GM23248 (cell line): ENCODE measurements at regions not wholly inside any gene's neighbourhood (a gene's known extent, or its start where the extent isn't known, plus 50 kb on each side); places are given as distances from the start of the nearest gene placed in this dataset.

Experiments used
- EZH2 ChIP-seq: fragments of 200-600 bp; sonication (generic); IDR thresholded peaks from 2 replicates; pipeline ENCODE4 v1.6.1; 2018; ENCODE audit warnings: antibody characterized with exemption, mild to moderate bottlenecking; ENCODE audit not compliant: insufficient read depth, poor library complexity, severe bottlenecking
- EZH2phosphoT487 ChIP-seq: fragments of 200-600 bp; sonication (generic); IDR thresholded peaks from 2 replicates; pipeline ENCODE4 v1.6.1; 2018; ENCODE audit warnings: antibody characterized with exemption, moderate library complexity, mild to moderate bottlenecking, low read depth; ENCODE audit not compliant: insufficient read depth

GRCh38 chr5:121725450-121725849, 126.2 kb upstream of the FTMT start:
- TF ChIP-seq EZH2phosphoT487 (no peak), EZH2 (no peak)
